ENCODE measurements at regions not wholly inside any gene's neighbourhood (a gene's known extent, or its start where the extent isn't known, plus 50 kb on each side); places are given as distances from the start of the nearest gene placed in this dataset.
"Not testable (repeated sequence)": the region's sequence is repeated elsewhere in the genome, so short reads cannot be mapped to it uniquely, and the experiment has no call there.

DNA sequence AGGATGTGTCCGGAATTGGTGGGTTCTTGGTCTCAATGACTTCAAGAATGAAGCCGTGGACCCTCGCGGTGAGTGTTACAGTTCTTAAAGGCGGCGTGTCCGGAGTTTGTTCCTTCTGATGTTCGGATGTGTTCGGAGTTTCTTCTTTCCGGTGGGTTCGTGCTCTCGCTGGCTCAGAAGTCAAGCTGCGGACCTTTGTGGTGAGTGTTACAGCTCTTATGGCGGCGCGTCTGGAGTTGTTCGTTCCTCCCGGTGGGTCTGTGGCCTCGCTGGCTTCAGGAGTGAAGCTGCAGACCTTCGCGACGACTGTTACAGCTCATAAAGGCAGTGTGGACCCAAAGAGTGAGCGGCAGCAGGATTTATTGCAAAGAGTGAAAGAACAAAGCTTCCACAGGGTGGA lies 64.6 kb upstream of the CD28 start:
- TF ChIP-seq EZH2 (IDR thresholded peaks at IDR 0.05; ENCODE audit: borderline replicate concordance, control insufficient read depth, low read depth, low read length); SPI1 (IDR thresholded peaks at IDR 0.05; ENCODE audit: borderline replicate concordance, insufficient read depth, low read depth, low read length); SUPT20H (IDR thresholded peaks at IDR 0.05; ENCODE audit: borderline replicate concordance, control insufficient read depth, low read depth, low read length); ZNF622 (IDR thresholded peaks at IDR 0.05): not testable (repeated sequence)

All from GM12878 (cell line).